ENCODE measurements at regions not wholly inside any gene's neighbourhood (a gene's known extent, or its start where the extent isn't known, plus 50 kb on each side); places are given as distances from the start of the nearest gene placed in this dataset.

GRCh38 chr5:74978345-74978744 is 74.0 kb downstream of the GCNT4 start:
- TF ChIP-seq CTCF (IDR thresholded peaks at IDR 0.05) (no peak), EZH2 (IDR thresholded peaks at IDR 0.05; ENCODE audit: borderline replicate concordance, insufficient read depth, low read depth, low read length, poor library complexity, severe bottlenecking) (no peak)
